HCT116 (cell line): ENCODE measurements at regions not wholly inside any gene's neighbourhood (a gene's known extent, or its start where the extent isn't known, plus 50 kb on each side); places are given as distances from the start of the nearest gene placed in this dataset.

Experiments
- CEBPB ChIP-seq: IDR thresholded peaks from 2 replicates; pipeline ENCODE4 v1.6.1; 2012; ENCODE audit warnings: low read depth
- CTCF ChIP-seq, 3 experiments: fragments of 200-600 bp in 1 of 3; sonication (generic) in 1 of 3; IDR thresholded peaks in 2 of 3; conservative IDR thresholded peaks in 1 of 3; 2 replicates each; pipeline ENCODE4 v1.5.1; 2012 to 2017; ENCODE audit warnings: low read depth in 2 of 3, low read length in 2 of 3, antibody characterized with exemption in 1 of 3, borderline replicate concordance in 1 of 3, control low read depth in 1 of 3, mild to moderate bottlenecking in 1 of 3, mixed read lengths in 1 of 3, mixed run types in 1 of 3, moderate library complexity in 1 of 3; ENCODE audit not compliant: insufficient read depth in 1 of 3
- EZH2 ChIP-seq: fragments of 200-600 bp; sonication (generic); IDR thresholded peaks from 2 replicates; pipeline ENCODE4 v1.6.1; 2017; ENCODE audit warnings: antibody characterized with exemption, mixed run types
- EZH2phosphoT487 ChIP-seq: fragments of 200-600 bp; IDR thresholded peaks from 2 replicates; pipeline ENCODE4 v1.6.1; 2018; ENCODE audit warnings: antibody characterized with exemption, borderline replicate concordance
- JUND ChIP-seq: IDR thresholded peaks from 2 replicates; pipeline ENCODE4 v1.6.1; 2012
- POLR2A ChIP-seq: IDR thresholded peaks from 2 replicates; pipeline ENCODE4 v1.7.0; 2011; ENCODE audit warnings: borderline replicate concordance; ENCODE audit not compliant: insufficient read depth, insufficient read length; ENCODE audit errors: extremely low read depth
- POLR2AphosphoS5 ChIP-seq: IDR thresholded peaks from 2 replicates; pipeline ENCODE4 v1.6.1; 2011; ENCODE audit warnings: mild to moderate bottlenecking, low read depth, low read length, moderate library complexity
- RAD21 ChIP-seq: IDR thresholded peaks from 2 replicates; pipeline ENCODE4 v1.6.1; 2012; ENCODE audit warnings: low read depth, mild to moderate bottlenecking
- REST ChIP-seq: IDR thresholded peaks from 2 replicates; pipeline ENCODE4 v1.6.1; 2012; ENCODE audit warnings: low read depth
- SIN3A ChIP-seq: IDR thresholded peaks from 2 replicates; pipeline ENCODE4 v1.6.1; 2012; ENCODE audit warnings: low read depth
- SP1 ChIP-seq: IDR thresholded peaks from 2 replicates; pipeline ENCODE4 v1.6.1; 2012; ENCODE audit warnings: low read depth
- TCF7L2 ChIP-seq: IDR thresholded peaks from 2 replicates; pipeline ENCODE4 v1.7.0; 2011; ENCODE audit warnings: borderline replicate concordance, inconsistent platforms; ENCODE audit not compliant: insufficient read depth, insufficient read length; ENCODE audit errors: extremely low read depth
- YY1 ChIP-seq: IDR thresholded peaks from 2 replicates; pipeline ENCODE4 v1.6.1; 2011; ENCODE audit warnings: low read length, low read depth, moderate library complexity, mild to moderate bottlenecking; ENCODE audit not compliant: insufficient replicate concordance; ENCODE audit errors: extremely low read depth
- ZBTB33 ChIP-seq: IDR thresholded peaks from 2 replicates; pipeline ENCODE4 v1.6.1; 2011; ENCODE audit warnings: mild to moderate bottlenecking, low read length, moderate library complexity; ENCODE audit not compliant: insufficient replicate concordance; ENCODE audit errors: extremely low read depth

- TF ChIP-seq RAD21: no peak
- no peak for TF ChIP-seq ZBTB33
- TF ChIP-seq EZH2: no peak
- no peak for TF ChIP-seq REST
- TF ChIP-seq CTCF (IDR thresholded peaks at IDR 0.05 in 2 of 3, conservative IDR thresholded peaks at IDR 0.05 in 1 of 3; ENCODE audit: borderline replicate concordance in 1 of 3, insufficient read depth in 1 of 3, low read depth in 2 of 3, low read length in 2 of 3): no peak
- TF ChIP-seq SP1: no peak
- TF ChIP-seq POLR2A: no peak
- TF ChIP-seq POLR2AphosphoS5: no peak
- TF ChIP-seq JUND: no peak
- no peak for TF ChIP-seq EZH2phosphoT487
- no peak for TF ChIP-seq YY1
- no peak for TF ChIP-seq SIN3A
- no peak for TF ChIP-seq CEBPB
- no peak for TF ChIP-seq TCF7L2
These were observed 153.0 kb downstream of the CEBPB start for GRCh38 chr20:50343490-50344179.
